ENCODE measurements at regions not wholly inside any gene's neighbourhood (a gene's known extent, or its start where the extent isn't known, plus 50 kb on each side); places are given as distances from the start of the nearest gene placed in this dataset.

DNA sequence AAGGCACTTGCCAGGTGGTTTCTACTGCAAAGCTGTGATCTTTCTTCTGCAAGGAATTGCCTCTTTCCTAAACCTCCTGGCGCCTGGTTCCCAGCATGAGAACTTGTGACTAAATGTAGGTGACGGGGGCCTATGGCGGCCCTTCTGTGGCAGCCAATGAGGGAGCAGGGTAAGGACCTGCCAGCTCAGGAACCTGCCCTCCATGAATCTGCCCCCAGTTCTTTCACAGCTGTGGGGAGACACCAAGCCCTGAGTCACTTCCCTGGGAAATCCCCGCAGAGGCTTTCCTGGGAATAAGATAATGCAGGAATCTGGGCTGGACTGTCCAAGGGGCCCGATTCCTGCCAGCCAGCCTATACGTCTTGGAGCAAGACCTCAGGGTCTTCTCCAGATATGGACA lies 56.7 kb upstream of the CTNNA1 start:
- TF ChIP-seq ZNF232 (CRISPR knock-in tag; IDR thresholded peaks at IDR 0.05), result no peak
- no peak for TF ChIP-seq ZNF671 (CRISPR knock-in tag; IDR thresholded peaks at IDR 0.05)
- no peak for TF ChIP-seq OVOL2 (CRISPR knock-in tag; IDR thresholded peaks at IDR 0.05; ENCODE audit: borderline replicate concordance)
- TF ChIP-seq, protein P1, sequence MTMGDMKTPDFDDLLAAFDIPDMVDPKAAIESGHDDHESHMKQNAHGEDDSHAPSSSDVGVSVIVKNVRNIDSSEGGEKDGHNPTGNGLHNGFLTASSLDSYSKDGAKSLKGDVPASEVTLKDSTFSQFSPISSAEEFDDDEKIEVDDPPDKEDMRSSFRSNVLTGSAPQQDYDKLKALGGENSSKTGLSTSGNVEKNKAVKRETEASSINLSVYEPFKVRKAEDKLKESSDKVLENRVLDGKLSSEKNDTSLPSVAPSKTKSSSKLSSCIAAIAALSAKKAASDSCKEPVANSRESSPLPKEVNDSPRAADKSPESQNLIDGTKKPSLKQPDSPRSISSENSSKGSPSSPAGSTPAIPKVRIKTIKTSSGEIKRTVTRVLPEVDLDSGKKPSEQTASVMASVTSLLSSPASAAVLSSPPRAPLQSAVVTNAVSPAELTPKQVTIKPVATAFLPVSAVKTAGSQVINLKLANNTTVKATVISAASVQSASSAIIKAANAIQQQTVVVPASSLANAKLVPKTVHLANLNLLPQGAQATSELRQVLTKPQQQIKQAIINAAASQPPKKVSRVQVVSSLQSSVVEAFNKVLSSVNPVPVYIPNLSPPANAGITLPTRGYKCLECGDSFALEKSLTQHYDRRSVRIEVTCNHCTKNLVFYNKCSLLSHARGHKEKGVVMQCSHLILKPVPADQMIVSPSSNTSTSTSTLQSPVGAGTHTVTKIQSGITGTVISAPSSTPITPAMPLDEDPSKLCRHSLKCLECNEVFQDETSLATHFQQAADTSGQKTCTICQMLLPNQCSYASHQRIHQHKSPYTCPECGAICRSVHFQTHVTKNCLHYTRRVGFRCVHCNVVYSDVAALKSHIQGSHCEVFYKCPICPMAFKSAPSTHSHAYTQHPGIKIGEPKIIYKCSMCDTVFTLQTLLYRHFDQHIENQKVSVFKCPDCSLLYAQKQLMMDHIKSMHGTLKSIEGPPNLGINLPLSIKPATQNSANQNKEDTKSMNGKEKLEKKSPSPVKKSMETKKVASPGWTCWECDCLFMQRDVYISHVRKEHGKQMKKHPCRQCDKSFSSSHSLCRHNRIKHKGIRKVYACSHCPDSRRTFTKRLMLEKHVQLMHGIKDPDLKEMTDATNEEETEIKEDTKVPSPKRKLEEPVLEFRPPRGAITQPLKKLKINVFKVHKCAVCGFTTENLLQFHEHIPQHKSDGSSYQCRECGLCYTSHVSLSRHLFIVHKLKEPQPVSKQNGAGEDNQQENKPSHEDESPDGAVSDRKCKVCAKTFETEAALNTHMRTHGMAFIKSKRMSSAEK (CRISPR knock-in tag; IDR thresholded peaks at IDR 0.05; ENCODE audit: borderline replicate concordance), result no peak
- TF ChIP-seq ZNF219 (CRISPR knock-in tag; IDR thresholded peaks at IDR 0.05; ENCODE audit: borderline replicate concordance), result no peak
- no peak for TF ChIP-seq NR3C1 (CRISPR knock-in tag; conservative IDR thresholded peaks at IDR 0.05; ENCODE audit: low read depth)
- no peak for TF ChIP-seq ZNF416 (CRISPR knock-in tag; IDR thresholded peaks at IDR 0.05)
- no peak for TF ChIP-seq JAZF1 (CRISPR knock-in tag; IDR thresholded peaks at IDR 0.05)
- TF ChIP-seq SMAD3 (CRISPR knock-in tag; IDR thresholded peaks at IDR 0.05; ENCODE audit: borderline replicate concordance), result no peak
- TF ChIP-seq, protein P2, sequence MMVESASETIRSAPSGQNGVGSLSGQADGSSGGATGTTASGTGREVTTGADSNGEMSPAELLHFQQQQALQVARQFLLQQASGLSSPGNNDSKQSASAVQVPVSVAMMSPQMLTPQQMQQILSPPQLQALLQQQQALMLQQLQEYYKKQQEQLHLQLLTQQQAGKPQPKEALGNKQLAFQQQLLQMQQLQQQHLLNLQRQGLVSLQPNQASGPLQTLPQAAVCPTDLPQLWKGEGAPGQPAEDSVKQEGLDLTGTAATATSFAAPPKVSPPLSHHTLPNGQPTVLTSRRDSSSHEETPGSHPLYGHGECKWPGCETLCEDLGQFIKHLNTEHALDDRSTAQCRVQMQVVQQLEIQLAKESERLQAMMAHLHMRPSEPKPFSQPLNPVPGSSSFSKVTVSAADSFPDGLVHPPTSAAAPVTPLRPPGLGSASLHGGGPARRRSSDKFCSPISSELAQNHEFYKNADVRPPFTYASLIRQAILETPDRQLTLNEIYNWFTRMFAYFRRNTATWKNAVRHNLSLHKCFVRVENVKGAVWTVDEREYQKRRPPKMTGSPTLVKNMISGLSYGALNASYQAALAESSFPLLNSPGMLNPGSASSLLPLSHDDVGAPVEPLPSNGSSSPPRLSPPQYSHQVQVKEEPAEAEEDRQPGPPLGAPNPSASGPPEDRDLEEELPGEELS (CRISPR knock-in tag; IDR thresholded peaks at IDR 0.05), result no peak
- TF ChIP-seq, protein P3, sequence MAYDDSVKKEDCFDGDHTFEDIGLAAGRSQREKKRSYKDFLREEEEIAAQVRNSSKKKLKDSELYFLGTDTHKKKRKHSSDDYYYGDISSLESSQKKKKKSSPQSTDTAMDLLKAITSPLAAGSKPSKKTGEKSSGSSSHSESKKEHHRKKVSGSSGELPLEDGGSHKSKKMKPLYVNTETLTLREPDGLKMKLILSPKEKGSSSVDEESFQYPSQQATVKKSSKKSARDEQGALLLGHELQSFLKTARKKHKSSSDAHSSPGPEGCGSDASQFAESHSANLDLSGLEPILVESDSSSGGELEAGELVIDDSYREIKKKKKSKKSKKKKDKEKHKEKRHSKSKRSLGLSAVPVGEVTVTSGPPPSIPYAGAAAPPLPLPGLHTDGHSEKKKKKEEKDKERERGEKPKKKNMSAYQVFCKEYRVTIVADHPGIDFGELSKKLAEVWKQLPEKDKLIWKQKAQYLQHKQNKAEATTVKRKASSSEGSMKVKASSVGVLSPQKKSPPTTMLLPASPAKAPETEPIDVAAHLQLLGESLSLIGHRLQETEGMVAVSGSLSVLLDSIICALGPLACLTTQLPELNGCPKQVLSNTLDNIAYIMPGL (CRISPR knock-in tag; IDR thresholded peaks at IDR 0.05), result no peak
- TF ChIP-seq, protein P4, sequence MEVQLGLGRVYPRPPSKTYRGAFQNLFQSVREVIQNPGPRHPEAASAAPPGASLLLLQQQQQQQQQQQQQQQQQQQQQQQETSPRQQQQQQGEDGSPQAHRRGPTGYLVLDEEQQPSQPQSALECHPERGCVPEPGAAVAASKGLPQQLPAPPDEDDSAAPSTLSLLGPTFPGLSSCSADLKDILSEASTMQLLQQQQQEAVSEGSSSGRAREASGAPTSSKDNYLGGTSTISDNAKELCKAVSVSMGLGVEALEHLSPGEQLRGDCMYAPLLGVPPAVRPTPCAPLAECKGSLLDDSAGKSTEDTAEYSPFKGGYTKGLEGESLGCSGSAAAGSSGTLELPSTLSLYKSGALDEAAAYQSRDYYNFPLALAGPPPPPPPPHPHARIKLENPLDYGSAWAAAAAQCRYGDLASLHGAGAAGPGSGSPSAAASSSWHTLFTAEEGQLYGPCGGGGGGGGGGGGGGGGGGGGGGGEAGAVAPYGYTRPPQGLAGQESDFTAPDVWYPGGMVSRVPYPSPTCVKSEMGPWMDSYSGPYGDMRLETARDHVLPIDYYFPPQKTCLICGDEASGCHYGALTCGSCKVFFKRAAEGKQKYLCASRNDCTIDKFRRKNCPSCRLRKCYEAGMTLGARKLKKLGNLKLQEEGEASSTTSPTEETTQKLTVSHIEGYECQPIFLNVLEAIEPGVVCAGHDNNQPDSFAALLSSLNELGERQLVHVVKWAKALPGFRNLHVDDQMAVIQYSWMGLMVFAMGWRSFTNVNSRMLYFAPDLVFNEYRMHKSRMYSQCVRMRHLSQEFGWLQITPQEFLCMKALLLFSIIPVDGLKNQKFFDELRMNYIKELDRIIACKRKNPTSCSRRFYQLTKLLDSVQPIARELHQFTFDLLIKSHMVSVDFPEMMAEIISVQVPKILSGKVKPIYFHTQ (CRISPR knock-in tag; IDR thresholded peaks at IDR 0.05), result no peak
- no peak for TF ChIP-seq HMGA2 (CRISPR knock-in tag; IDR thresholded peaks at IDR 0.05)
- TF ChIP-seq, protein P5, sequence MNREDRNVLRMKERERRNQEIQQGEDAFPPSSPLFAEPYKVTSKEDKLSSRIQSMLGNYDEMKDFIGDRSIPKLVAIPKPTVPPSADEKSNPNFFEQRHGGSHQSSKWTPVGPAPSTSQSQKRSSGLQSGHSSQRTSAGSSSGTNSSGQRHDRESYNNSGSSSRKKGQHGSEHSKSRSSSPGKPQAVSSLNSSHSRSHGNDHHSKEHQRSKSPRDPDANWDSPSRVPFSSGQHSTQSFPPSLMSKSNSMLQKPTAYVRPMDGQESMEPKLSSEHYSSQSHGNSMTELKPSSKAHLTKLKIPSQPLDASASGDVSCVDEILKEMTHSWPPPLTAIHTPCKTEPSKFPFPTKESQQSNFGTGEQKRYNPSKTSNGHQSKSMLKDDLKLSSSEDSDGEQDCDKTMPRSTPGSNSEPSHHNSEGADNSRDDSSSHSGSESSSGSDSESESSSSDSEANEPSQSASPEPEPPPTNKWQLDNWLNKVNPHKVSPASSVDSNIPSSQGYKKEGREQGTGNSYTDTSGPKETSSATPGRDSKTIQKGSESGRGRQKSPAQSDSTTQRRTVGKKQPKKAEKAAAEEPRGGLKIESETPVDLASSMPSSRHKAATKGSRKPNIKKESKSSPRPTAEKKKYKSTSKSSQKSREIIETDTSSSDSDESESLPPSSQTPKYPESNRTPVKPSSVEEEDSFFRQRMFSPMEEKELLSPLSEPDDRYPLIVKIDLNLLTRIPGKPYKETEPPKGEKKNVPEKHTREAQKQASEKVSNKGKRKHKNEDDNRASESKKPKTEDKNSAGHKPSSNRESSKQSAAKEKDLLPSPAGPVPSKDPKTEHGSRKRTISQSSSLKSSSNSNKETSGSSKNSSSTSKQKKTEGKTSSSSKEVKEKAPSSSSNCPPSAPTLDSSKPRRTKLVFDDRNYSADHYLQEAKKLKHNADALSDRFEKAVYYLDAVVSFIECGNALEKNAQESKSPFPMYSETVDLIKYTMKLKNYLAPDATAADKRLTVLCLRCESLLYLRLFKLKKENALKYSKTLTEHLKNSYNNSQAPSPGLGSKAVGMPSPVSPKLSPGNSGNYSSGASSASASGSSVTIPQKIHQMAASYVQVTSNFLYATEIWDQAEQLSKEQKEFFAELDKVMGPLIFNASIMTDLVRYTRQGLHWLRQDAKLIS (CRISPR knock-in tag; IDR thresholded peaks at IDR 0.05; ENCODE audit: borderline replicate concordance), result no peak
- TF ChIP-seq ZNF396 (CRISPR knock-in tag; IDR thresholded peaks at IDR 0.05; ENCODE audit: borderline replicate concordance), result no peak
- TF ChIP-seq GRHL2 (CRISPR knock-in tag; IDR thresholded peaks at IDR 0.05; ENCODE audit: insufficient replicate concordance, severe bottlenecking), result no peak
- no peak for TF ChIP-seq EMX1 (CRISPR knock-in tag; IDR thresholded peaks at IDR 0.05)
- TF ChIP-seq, protein P6, sequence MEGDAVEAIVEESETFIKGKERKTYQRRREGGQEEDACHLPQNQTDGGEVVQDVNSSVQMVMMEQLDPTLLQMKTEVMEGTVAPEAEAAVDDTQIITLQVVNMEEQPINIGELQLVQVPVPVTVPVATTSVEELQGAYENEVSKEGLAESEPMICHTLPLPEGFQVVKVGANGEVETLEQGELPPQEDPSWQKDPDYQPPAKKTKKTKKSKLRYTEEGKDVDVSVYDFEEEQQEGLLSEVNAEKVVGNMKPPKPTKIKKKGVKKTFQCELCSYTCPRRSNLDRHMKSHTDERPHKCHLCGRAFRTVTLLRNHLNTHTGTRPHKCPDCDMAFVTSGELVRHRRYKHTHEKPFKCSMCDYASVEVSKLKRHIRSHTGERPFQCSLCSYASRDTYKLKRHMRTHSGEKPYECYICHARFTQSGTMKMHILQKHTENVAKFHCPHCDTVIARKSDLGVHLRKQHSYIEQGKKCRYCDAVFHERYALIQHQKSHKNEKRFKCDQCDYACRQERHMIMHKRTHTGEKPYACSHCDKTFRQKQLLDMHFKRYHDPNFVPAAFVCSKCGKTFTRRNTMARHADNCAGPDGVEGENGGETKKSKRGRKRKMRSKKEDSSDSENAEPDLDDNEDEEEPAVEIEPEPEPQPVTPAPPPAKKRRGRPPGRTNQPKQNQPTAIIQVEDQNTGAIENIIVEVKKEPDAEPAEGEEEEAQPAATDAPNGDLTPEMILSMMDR (IDR thresholded peaks at IDR 0.05), result no peak
- no peak for TF ChIP-seq CREM (CRISPR knock-in tag; IDR thresholded peaks at IDR 0.05)
- H3K27ac Mint-ChIP-seq, result no peak overlapping the region
- no peak for ATAC-seq
- ChIA-PET POLR2A (no interaction called here), CTCF (interaction anchor here (1.2 kb wide), 1 partner anchor 343 kb away, joined by 5 read pairs; no protein-coding TSS in a partner anchor)
- H3K4me1 Mint-ChIP-seq, result peaks cover 2% of the 10 kb centered on the region
- no peak for DNase-seq (ENCODE audit: low spot score)
- H3K36me3 Mint-ChIP-seq, result no peaks in the 10 kb centered on the region
- 0 out of 2 replicates have a peak, but pooled peaks cover under 1% of the 10 kb centered on the region for H3K9me3 Mint-ChIP-seq
- no peaks in the 10 kb centered on the region; the same call in 1 of the 2 replicates for H3K27me3 Mint-ChIP-seq (ENCODE audit: low read depth)
- no peak overlapping the region for H3K4me3 Mint-ChIP-seq
